D721Med (cell line): ENCODE measurements at regions not wholly inside any gene's neighbourhood (a gene's known extent, or its start where the extent isn't known, plus 50 kb on each side); places are given as distances from the start of the nearest gene placed in this dataset.

Source experiments
- DNase-seq: peaks from one replicate; pipeline ENCODE4 v3.0.0; 2011; ENCODE audit warnings: low spot score; ENCODE audit not compliant: insufficient read length
- FAIRE-seq: peaks from 2 replicates; lab custom pipeline; 2011; peaks lifted over from hg19 to GRCh38; lab: Jason Lieb, UNC
- CTCF ChIP-seq: IDR thresholded peaks from 2 replicates; pipeline ENCODE4 v1.5.1; 2012; ENCODE audit warnings: mild to moderate bottlenecking, control low read depth; ENCODE audit not compliant: insufficient read depth; ENCODE audit errors: missing control alignments

GRCh38 chr3:102106416-102107097 lies 257.2 kb downstream of the NFKBIZ start:
- FAIRE-seq (no peak), DNase-seq (no peak)
- no peak for TF ChIP-seq CTCF

DNA sequence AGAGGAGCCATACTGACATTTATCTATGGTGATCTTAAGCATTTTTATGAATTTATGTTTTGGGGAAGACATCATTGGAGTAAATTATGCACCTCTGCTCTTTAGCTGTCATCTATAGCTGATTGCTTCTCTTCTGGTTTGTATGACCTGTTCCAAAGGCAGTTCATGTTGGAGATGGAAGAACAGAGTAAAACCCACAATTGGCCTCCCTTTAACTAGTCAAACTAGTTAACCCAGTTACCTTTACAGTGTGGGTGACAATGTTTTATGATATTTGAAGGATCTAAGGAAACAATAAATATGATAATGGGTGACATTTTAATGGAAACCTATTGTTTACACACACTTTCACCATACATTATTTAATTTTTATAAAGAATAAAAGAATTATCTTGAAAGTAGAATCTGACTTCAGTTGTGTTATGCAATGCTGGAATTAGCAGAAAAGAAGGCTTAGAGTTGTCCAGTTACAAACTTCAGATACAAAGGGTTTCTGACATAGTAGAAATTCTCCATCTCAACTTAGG lies 263.5 kb downstream of the NFKBIZ start:
- TF ChIP-seq CTCF, result no peak
- no peak for FAIRE-seq
- no peak for DNase-seq

GRCh38 chr3:102113421-102114041 lies 264.2 kb downstream of the NFKBIZ start:
- DNase-seq (no peak), FAIRE-seq (no peak)
- TF ChIP-seq CTCF, result no peak

DNA sequence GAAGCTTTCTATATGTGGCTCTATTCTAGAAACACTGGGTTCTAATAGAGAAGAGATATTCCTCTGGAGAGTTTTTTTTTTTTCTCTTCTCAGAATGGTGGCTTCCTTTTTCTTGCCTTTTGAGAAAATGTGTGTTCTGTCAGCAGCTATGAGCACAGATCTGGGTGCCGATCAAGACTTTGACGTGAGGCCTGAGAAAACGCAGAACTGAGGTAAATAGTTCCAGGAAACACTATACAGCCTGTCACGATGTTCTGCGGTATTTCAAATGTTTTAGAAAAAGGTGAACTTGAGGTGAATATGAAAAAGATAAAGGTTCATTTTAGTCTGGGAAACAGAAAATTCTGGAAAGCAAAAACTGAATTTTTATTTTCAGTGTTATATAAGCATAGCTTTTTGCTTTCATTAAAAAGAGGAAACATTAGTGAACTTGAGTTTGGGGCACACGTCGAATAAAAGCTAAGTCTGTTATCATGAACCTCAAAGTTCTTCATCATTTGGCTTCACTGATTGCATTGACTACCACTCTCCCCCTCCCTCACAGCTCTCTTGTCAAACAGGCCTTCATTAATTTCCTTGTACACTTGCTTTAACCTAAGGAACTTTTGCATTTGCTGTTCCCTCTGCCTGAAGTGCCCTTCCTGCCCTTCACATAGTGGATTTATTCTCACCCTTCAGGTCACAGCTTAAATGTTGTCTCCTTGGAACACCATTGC lies 265.1 kb downstream of the NFKBIZ start:
- no peak for TF ChIP-seq CTCF
- FAIRE-seq, result no peak
- no peak for DNase-seq

DNA sequence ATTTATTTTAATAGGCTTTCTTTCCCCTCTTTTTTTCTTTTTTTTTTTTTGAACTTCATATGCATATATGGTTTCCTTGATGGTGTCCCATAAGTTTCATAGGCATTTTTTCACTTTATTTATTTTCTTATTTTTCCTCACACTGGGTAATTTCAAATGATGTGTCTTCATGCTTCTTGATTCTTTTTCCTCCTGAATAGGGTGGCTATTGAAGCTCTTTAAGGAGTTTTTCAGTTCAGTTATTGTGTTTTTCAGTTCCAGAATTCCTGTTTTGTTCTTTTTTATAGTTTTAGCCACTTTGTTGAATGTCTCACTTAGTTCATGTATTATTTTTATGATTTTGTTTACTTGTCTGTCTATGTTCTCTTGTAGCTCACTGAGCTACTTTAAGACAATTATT lies 273.2 kb downstream of the NFKBIZ start:
- TF ChIP-seq CTCF, result no peak
- FAIRE-seq, result no peak
- no peak for DNase-seq

- DNase-seq, result no peak
- FAIRE-seq, result no peak
- TF ChIP-seq CTCF, result no peak
Measured at GRCh38 chr3:102123590-102124190, 274.4 kb downstream of the NFKBIZ start.
